ENCODE measurements at regions not wholly inside any gene's neighbourhood (a gene's known extent, or its start where the extent isn't known, plus 50 kb on each side); places are given as distances from the start of the nearest gene placed in this dataset.

- TF ChIP-seq CTCF (IDR thresholded peaks at IDR 0.05) (no peak), POLR2A (IDR thresholded peaks at IDR 0.05) (no peak)
These were observed 167.9 kb upstream of the PFKP start for GRCh38 chr10:2899246-2899951.
